ENCODE measurements at regions not wholly inside any gene's neighbourhood (a gene's known extent, or its start where the extent isn't known, plus 50 kb on each side); places are given as distances from the start of the nearest gene placed in this dataset.

DNA sequence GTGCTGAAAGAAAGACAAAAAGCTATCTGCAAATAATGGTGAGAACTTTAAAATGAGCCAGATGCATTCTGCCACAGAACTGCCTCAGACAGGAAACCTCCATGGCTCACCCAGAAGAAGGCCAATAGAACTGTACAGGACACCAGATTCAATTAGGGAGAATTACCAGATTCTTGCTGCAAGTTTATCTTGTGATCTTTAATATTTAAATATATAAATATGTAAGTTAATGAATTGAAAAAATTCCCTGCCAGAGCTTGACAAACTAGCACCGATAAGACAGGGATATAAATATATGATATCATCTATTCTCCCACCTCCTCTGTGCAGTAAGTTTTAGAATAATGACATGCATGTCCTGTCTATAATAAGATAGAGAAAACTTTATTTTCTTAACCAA lies 252.8 kb downstream of the PLK2 start:
- no peak for FAIRE-seq
- H3K9me1 ChIP-seq (ENCODE audit: control insufficient read depth, extremely low read depth, insufficient read depth, low read length), result no peaks in the 10 kb centered on the region
- dilution Hi-C loops (cut with MboI; ENCODE audit: extremely low pct_ligation_motif_present, low sequenced_read_pairs), result no loop called here

DNA sequence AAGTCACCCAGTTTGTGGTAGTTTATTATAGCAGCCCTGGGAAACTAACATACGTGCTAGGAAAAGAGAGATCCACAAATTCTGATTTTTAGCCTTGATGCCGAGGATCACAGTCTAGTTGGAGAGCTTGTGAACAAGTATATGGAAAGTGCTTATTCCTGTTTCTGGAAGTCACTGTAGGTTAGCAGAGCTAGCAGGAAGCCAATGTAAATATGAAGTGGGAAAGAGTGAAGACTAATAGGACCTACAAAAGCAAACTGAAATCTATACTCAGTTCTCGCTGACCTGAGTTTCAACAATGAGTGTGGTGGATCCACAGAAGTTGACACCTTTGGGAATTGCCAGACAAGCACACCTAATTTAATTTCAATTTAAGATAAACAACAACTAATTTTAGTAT lies 254.9 kb downstream of the PLK2 start:
- Histone ChIP-seq H3K4me2 (ENCODE audit: control insufficient read depth, extremely low read depth, insufficient read depth, low read depth, low read length) (no peak overlapping the region), H2AFZ (ENCODE audit: control insufficient read depth, low read length) (no peak overlapping the region), H3K9me3 (ENCODE audit: control insufficient read depth, low read depth, low read length) (no peaks in the 10 kb centered on the region), H3K27me3 (ENCODE audit: control insufficient read depth, extremely low read depth, insufficient read depth, low read length) (no peaks in the 10 kb centered on the region), H3K27ac (ENCODE audit: control insufficient read depth, insufficient read depth, low read length) (no peak overlapping the region), H4K20me1 (ENCODE audit: control insufficient read depth, extremely low read depth, insufficient read depth, low read length) (no peaks in the 10 kb centered on the region), H3K9ac (ENCODE audit: control insufficient read depth, extremely low read depth, insufficient read depth, low read length) (no peak overlapping the region), H3K9me1 (ENCODE audit: control insufficient read depth, extremely low read depth, insufficient read depth, low read length) (no peaks in the 10 kb centered on the region), H3K79me2 (ENCODE audit: control insufficient read depth, insufficient read depth, low read length) (no peaks in the 10 kb centered on the region), H3K4me3 (ENCODE audit: control insufficient read depth in 2 of 3, extremely low read depth in 1 of 3, insufficient read depth in 2 of 3, low read depth in 1 of 3, low read length in 3 of 3) (no peak overlapping the region), H3K4me1 (ENCODE audit: control insufficient read depth, extremely low read depth, insufficient read depth, low read length) (peaks cover 4% of the 10 kb centered on the region), H3K36me3 (ENCODE audit: control insufficient read depth in 2 of 2, extremely low read depth in 1 of 2, insufficient read depth in 2 of 2, low read length in 2 of 2) (no peaks in the 10 kb centered on the region)
- TF ChIP-seq EZH2 (IDR thresholded peaks at IDR 0.05; ENCODE audit: low read length), result no peak
- TF ChIP-seq, protein P1, sequence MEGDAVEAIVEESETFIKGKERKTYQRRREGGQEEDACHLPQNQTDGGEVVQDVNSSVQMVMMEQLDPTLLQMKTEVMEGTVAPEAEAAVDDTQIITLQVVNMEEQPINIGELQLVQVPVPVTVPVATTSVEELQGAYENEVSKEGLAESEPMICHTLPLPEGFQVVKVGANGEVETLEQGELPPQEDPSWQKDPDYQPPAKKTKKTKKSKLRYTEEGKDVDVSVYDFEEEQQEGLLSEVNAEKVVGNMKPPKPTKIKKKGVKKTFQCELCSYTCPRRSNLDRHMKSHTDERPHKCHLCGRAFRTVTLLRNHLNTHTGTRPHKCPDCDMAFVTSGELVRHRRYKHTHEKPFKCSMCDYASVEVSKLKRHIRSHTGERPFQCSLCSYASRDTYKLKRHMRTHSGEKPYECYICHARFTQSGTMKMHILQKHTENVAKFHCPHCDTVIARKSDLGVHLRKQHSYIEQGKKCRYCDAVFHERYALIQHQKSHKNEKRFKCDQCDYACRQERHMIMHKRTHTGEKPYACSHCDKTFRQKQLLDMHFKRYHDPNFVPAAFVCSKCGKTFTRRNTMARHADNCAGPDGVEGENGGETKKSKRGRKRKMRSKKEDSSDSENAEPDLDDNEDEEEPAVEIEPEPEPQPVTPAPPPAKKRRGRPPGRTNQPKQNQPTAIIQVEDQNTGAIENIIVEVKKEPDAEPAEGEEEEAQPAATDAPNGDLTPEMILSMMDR (optimal IDR thresholded peaks at IDR 0.05 in 1 of 3, IDR thresholded peaks at IDR 0.05 in 1 of 3, conservative IDR thresholded peaks at IDR 0.05 in 1 of 3; ENCODE audit: extremely low read depth in 1 of 3, insufficient read depth in 2 of 3, low read length in 3 of 3), result no peak
- dilution Hi-C loops (cut with MboI; ENCODE audit: extremely low pct_ligation_motif_present, low sequenced_read_pairs), result no loop called here
- FAIRE-seq (no peak), DNase-seq (ENCODE audit: low read depth, low spot score) (no peak)

More for the DNA sequence above, 252.8 kb downstream of the PLK2 start:
- no peak overlapping the region for H3K4me3 ChIP-seq (ENCODE audit: control insufficient read depth in 2 of 3, extremely low read depth in 1 of 3, insufficient read depth in 2 of 3, low read depth in 1 of 3, low read length in 3 of 3)
- no peak overlapping the region for H3K27ac ChIP-seq (ENCODE audit: control insufficient read depth, insufficient read depth, low read length)
- H3K27me3 ChIP-seq (ENCODE audit: control insufficient read depth, extremely low read depth, insufficient read depth, low read length), result no peaks in the 10 kb centered on the region
- TF ChIP-seq, protein P1 (optimal IDR thresholded peaks at IDR 0.05 in 1 of 3, IDR thresholded peaks at IDR 0.05 in 1 of 3, conservative IDR thresholded peaks at IDR 0.05 in 1 of 3; ENCODE audit: extremely low read depth in 1 of 3, insufficient read depth in 2 of 3, low read length in 3 of 3), result no peak
- no peak for TF ChIP-seq EZH2 (IDR thresholded peaks at IDR 0.05; ENCODE audit: low read length)
- H3K9me3 ChIP-seq (ENCODE audit: control insufficient read depth, low read depth, low read length), result no peaks in the 10 kb centered on the region
- no peaks in the 10 kb centered on the region for H3K36me3 ChIP-seq (ENCODE audit: control insufficient read depth in 2 of 2, extremely low read depth in 1 of 2, insufficient read depth in 2 of 2, low read length in 2 of 2)
- H2AFZ ChIP-seq (ENCODE audit: control insufficient read depth, low read length), result no peak overlapping the region
- H3K9ac ChIP-seq (ENCODE audit: control insufficient read depth, extremely low read depth, insufficient read depth, low read length), result no peak overlapping the region
- DNase-seq (ENCODE audit: low read depth, low spot score), result no peak
- no peak overlapping the region for H3K4me2 ChIP-seq (ENCODE audit: control insufficient read depth, extremely low read depth, insufficient read depth, low read depth, low read length)
- no peaks in the 10 kb centered on the region for H4K20me1 ChIP-seq (ENCODE audit: control insufficient read depth, extremely low read depth, insufficient read depth, low read length)
- H3K79me2 ChIP-seq (ENCODE audit: control insufficient read depth, insufficient read depth, low read length), result no peaks in the 10 kb centered on the region
- peaks cover 2% of the 10 kb centered on the region for H3K4me1 ChIP-seq (ENCODE audit: control insufficient read depth, extremely low read depth, insufficient read depth, low read length)
